ENCODE measurements at regions not wholly inside any gene's neighbourhood (a gene's known extent, or its start where the extent isn't known, plus 50 kb on each side); places are given as distances from the start of the nearest gene placed in this dataset.

DNA sequence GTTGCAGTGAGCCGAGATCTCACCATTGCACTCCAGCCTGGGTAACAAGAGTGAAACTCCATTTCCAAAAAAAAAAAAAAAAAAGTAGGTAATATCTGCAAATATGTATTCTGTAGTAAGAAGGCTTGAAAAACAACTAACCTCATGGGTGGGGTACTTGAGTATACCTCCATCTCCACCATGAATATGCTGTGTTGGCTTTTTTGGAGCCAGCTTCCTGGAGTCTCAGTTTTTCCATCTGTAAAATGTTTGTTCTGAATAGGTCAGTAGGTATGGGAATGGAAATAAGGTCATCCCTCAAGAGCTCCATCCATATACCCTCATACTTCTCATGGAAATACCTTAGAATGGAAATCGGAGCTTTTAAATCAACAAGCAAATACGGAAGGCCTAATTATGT lies 430.0 kb upstream of the FAM98A start:
- Mint-ChIP-seq H3K27me3 (no peaks in the 10 kb centered on the region), H3K9me3 (no peaks in the 10 kb centered on the region), H3K27ac (no peak overlapping the region), H3K4me3 (no peak overlapping the region), H3K4me1 (ENCODE audit: unreplicated experiment) (peaks cover 3% of the 10 kb centered on the region), H3K36me3 (no peaks in the 10 kb centered on the region)
- no peak for DNase-seq (ENCODE audit: extremely low spot score, unreplicated experiment)
- TF ChIP-seq, protein P1, sequence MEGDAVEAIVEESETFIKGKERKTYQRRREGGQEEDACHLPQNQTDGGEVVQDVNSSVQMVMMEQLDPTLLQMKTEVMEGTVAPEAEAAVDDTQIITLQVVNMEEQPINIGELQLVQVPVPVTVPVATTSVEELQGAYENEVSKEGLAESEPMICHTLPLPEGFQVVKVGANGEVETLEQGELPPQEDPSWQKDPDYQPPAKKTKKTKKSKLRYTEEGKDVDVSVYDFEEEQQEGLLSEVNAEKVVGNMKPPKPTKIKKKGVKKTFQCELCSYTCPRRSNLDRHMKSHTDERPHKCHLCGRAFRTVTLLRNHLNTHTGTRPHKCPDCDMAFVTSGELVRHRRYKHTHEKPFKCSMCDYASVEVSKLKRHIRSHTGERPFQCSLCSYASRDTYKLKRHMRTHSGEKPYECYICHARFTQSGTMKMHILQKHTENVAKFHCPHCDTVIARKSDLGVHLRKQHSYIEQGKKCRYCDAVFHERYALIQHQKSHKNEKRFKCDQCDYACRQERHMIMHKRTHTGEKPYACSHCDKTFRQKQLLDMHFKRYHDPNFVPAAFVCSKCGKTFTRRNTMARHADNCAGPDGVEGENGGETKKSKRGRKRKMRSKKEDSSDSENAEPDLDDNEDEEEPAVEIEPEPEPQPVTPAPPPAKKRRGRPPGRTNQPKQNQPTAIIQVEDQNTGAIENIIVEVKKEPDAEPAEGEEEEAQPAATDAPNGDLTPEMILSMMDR (conservative IDR thresholded peaks at IDR 0.05): no peak

DNA sequence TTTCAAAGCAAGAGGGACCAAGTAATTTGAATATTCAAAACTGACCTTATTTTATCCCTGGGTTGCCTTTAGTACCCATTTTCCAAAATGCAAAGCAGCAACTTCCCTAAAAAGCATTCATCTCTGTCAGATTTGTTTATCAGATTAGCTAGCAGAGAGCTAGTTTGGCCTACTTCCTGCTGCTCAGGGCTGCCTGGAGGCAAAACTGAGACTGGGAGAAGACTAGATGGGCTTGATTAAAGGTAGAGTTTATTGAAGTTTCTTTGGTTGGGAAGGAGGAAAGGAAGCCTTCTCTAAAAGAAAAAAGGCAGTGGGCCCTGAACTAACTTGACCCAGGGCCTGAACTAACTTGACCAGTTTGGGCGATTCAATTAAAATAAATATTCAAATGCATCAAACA lies 426.1 kb upstream of the FAM98A start:
- no peak overlapping the region for H3K4me3 Mint-ChIP-seq
- no peak overlapping the region for H3K27ac Mint-ChIP-seq
- TF ChIP-seq, protein P1 (conservative IDR thresholded peaks at IDR 0.05): no peak
- DNase-seq (ENCODE audit: extremely low spot score, unreplicated experiment): no peak
- H3K4me1 Mint-ChIP-seq (ENCODE audit: unreplicated experiment): peaks cover 3% of the 10 kb centered on the region
- H3K9me3 Mint-ChIP-seq: no peaks in the 10 kb centered on the region
- no peaks in the 10 kb centered on the region for H3K27me3 Mint-ChIP-seq
- H3K36me3 Mint-ChIP-seq: no peaks in the 10 kb centered on the region

DNA sequence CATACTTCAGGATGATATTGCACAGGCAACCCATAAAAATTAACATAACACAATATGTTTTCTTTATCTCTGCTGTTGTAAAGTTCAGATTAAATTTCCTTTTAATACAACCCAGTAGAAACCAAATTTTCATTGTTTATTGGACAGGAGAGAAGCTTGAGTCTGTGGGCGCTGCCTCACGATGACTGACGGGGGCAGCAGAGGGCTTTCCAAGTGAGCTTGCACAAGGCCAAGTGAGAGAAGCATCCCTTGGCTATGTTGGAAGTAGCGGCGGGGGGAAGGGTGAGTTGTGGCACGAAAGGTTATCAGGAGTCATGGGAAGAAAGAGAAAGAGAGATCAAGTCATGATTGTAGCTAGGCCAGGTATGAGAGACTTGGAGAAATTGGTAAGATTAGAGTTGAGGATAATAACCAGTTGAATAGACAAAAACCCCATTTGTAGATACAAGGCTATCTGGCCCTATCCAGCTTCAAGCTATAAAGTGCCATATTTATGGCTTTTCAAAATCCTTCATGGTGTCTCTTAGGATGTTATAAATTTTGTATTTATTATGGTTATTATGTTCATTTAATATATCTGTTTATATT lies 413.7 kb upstream of the FAM98A start:
- Mint-ChIP-seq H3K4me1 (ENCODE audit: unreplicated experiment) (peaks cover 6% of the 10 kb centered on the region), H3K4me3 (no peak overlapping the region), H3K9me3 (peaks cover 6% of the 10 kb centered on the region), H3K27me3 (no peaks in the 10 kb centered on the region), H3K36me3 (no peaks in the 10 kb centered on the region), H3K27ac (no peak overlapping the region)
- TF ChIP-seq, protein P1 (conservative IDR thresholded peaks at IDR 0.05): peak; percentile 86
- DNase-seq (ENCODE audit: extremely low spot score, unreplicated experiment): no peak

DNA sequence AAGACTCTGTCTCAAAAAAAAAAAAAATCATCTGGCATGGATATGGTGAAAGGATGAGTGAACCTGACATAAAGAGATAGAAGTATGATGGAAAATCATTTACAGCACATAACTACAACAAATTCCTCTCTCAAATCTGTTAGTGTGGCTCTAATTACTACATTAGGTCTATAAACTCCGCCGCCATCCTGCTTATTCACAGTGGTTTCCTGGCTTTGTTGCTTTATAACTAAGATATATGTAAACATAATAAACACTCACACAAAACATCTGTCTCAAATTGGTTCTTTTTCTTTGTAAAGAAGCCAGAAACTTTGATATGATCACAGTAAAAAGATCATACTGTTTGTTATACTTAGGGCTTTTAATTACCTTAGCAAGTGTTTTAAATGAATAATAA lies 412.6 kb upstream of the FAM98A start:
- no peak for DNase-seq (ENCODE audit: extremely low spot score, unreplicated experiment)
- no peak overlapping the region for H3K27ac Mint-ChIP-seq
- no peaks in the 10 kb centered on the region for H3K27me3 Mint-ChIP-seq
- H3K9me3 Mint-ChIP-seq: peaks cover 6% of the 10 kb centered on the region
- H3K36me3 Mint-ChIP-seq: no peaks in the 10 kb centered on the region
- TF ChIP-seq, protein P1 (conservative IDR thresholded peaks at IDR 0.05): no peak
- no peak overlapping the region for H3K4me3 Mint-ChIP-seq
- H3K4me1 Mint-ChIP-seq (ENCODE audit: unreplicated experiment): peaks cover 6% of the 10 kb centered on the region

DNA sequence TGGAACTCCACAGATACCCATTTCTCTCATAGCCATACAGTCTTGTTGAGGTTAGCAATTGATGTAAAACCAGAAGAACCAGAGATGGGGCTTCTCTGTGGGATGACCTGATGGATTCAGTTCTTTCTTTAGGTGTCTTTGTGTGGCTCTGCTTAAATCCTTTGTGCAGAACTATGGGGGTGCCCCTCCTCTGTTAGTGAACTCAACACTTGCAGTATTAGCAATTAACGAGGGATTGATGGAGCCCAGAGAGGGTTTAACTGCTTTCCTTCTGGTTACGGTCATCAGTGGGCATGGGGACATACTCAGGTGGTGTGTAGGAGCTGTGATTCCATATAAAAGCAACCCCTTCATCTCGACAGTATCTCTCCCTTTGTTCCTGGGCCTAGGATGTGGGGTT lies 406.8 kb upstream of the FAM98A start:
- no peaks in the 10 kb centered on the region for H3K36me3 Mint-ChIP-seq
- TF ChIP-seq, protein P1 (conservative IDR thresholded peaks at IDR 0.05): no peak
- no peaks in the 10 kb centered on the region for H3K27me3 Mint-ChIP-seq
- H3K27ac Mint-ChIP-seq: no peak overlapping the region
- H3K4me3 Mint-ChIP-seq: no peak overlapping the region
- H3K4me1 Mint-ChIP-seq (ENCODE audit: unreplicated experiment): no peaks in the 10 kb centered on the region
- DNase-seq (ENCODE audit: extremely low spot score, unreplicated experiment): no peak
- H3K9me3 Mint-ChIP-seq: no peaks in the 10 kb centered on the region

DNA sequence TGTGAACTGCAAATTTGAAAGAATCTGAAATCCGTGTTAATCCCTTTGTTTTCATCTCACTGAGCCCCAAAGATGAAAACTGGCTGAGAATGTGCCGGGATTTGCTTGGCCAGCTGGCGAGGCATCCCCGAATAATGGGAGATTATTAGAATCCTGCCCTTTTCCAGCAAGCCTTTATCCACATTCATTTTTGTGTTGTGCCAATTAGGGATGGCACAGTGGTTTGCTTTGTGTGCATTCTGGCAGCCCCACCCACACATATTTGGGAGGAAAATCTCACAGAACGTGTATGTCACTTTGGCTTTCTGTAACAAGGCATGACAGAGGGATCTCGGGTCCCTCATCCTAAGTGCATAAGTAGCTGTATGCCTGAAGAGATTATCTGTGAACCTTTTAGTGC lies 405.8 kb upstream of the FAM98A start:
- Mint-ChIP-seq H3K4me1 (ENCODE audit: unreplicated experiment) (no peaks in the 10 kb centered on the region), H3K9me3 (no peaks in the 10 kb centered on the region), H3K36me3 (no peaks in the 10 kb centered on the region), H3K4me3 (no peak overlapping the region), H3K27ac (no peak overlapping the region), H3K27me3 (no peaks in the 10 kb centered on the region)
- DNase-seq (ENCODE audit: extremely low spot score, unreplicated experiment): no peak
- TF ChIP-seq, protein P1 (conservative IDR thresholded peaks at IDR 0.05): no peak
